ENCODE measurements at regions not wholly inside any gene's neighbourhood (a gene's known extent, or its start where the extent isn't known, plus 50 kb on each side); places are given as distances from the start of the nearest gene placed in this dataset.
"Not testable (repeated sequence)": the region's sequence is repeated elsewhere in the genome, so short reads cannot be mapped to it uniquely, and the experiment has no call there.

- no peak overlapping the region for H3K4me3 ChIP-seq (ENCODE audit: low read depth, low read length)
- TF ChIP-seq CTCF (IDR thresholded peaks at IDR 0.05; ENCODE audit: insufficient read depth, low read length), result no peak
- no peak for DNase-seq (ENCODE audit: low read depth)
These were observed 1072.8 kb downstream of the TMEM121 start for GRCh38 chr14:106599209-106599608.

GRCh38 chr14:106605548-106606448 lies 1079.4 kb downstream of the TMEM121 start:
- no peak overlapping the region for H3K4me3 ChIP-seq (ENCODE audit: low read depth, low read length)
- TF ChIP-seq CTCF (IDR thresholded peaks at IDR 0.05; ENCODE audit: insufficient read depth, low read length), result no peak
- DNase-seq (ENCODE audit: low read depth), result no peak

- no peak for TF ChIP-seq CTCF (IDR thresholded peaks at IDR 0.05; ENCODE audit: insufficient read depth, low read length)
- DNase-seq (ENCODE audit: low read depth), result no peak
- H3K4me3 ChIP-seq (ENCODE audit: low read depth, low read length), result no peak overlapping the region
These were observed 1080.6 kb downstream of the TMEM121 start for GRCh38 chr14:106606936-106607335.

- no peak overlapping the region for H3K4me3 ChIP-seq (ENCODE audit: low read depth, low read length)
- no peak for DNase-seq (ENCODE audit: low read depth)
- TF ChIP-seq CTCF (IDR thresholded peaks at IDR 0.05; ENCODE audit: insufficient read depth, low read length), result no peak
These were observed 1084.3 kb downstream of the TMEM121 start for GRCh38 chr14:106610691-106611090.

GRCh38 chr14:106613256-106613655 lies 1086.9 kb downstream of the TMEM121 start:
- no peak overlapping the region for H3K4me3 ChIP-seq (ENCODE audit: low read depth, low read length)
- no peak for DNase-seq (ENCODE audit: low read depth)
- no peak for TF ChIP-seq CTCF (IDR thresholded peaks at IDR 0.05; ENCODE audit: insufficient read depth, low read length)

- not testable (repeated sequence) for DNase-seq (ENCODE audit: low read depth)
These were observed 1092.1 kb downstream of the TMEM121 start for GRCh38 chr14:106618471-106618951.

GRCh38 chr14:106619606-106620005 lies 1093.2 kb downstream of the TMEM121 start:
- TF ChIP-seq CTCF (IDR thresholded peaks at IDR 0.05; ENCODE audit: insufficient read depth, low read length), result no peak
- H3K4me3 ChIP-seq (ENCODE audit: low read depth, low read length), result no peak overlapping the region
- DNase-seq (ENCODE audit: low read depth), result no peak

More at GRCh38 chr14:106618471-106618951, 1092.1 kb downstream of the TMEM121 start:
- H3K4me3 ChIP-seq (ENCODE audit: low read depth, low read length), result not testable (repeated sequence)
